ENCODE measurements at regions not wholly inside any gene's neighbourhood (a gene's known extent, or its start where the extent isn't known, plus 50 kb on each side); places are given as distances from the start of the nearest gene placed in this dataset.

DNA sequence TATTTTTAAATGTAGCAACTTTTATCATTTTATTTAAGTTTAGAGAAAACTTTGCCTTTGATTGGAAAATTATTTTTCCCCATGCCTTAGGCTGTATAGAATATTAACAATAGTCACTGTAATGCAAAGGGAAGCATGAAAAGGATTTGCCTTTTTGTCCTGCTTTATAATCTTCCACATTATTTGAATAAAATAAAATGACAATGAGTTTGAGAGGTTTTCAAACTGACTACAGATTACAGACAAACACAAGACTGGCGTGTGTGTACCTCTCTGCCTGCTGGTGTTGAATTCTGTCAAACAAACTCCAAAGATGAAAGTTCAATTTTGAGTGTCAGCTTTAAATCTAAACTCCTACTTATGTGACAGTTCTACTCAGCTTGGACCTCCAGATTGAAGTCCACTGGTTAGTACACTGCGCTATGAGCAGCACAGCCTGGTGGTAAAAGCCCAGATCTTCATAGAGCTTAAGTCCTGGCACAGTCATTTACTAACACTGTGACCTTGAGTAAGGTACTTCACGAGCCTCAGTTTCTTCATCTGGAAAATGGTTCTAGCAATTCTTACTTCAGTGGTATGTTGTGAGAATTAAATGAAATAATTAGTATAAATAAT, 98.3 kb upstream of the CPNE8 start:
- TF ChIP-seq, protein P1, sequence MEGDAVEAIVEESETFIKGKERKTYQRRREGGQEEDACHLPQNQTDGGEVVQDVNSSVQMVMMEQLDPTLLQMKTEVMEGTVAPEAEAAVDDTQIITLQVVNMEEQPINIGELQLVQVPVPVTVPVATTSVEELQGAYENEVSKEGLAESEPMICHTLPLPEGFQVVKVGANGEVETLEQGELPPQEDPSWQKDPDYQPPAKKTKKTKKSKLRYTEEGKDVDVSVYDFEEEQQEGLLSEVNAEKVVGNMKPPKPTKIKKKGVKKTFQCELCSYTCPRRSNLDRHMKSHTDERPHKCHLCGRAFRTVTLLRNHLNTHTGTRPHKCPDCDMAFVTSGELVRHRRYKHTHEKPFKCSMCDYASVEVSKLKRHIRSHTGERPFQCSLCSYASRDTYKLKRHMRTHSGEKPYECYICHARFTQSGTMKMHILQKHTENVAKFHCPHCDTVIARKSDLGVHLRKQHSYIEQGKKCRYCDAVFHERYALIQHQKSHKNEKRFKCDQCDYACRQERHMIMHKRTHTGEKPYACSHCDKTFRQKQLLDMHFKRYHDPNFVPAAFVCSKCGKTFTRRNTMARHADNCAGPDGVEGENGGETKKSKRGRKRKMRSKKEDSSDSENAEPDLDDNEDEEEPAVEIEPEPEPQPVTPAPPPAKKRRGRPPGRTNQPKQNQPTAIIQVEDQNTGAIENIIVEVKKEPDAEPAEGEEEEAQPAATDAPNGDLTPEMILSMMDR (IDR thresholded peaks at IDR 0.05; ENCODE audit: control extremely low read depth in 1 of 3, insufficient read depth in 1 of 3, low read depth in 1 of 3, low read length in 3 of 3) = no peak
- TF ChIP-seq, protein P2, sequence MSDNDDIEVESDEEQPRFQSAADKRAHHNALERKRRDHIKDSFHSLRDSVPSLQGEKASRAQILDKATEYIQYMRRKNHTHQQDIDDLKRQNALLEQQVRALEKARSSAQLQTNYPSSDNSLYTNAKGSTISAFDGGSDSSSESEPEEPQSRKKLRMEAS (IDR thresholded peaks at IDR 0.05) = no peak
- TF ChIP-seq POLR2A (IDR thresholded peaks at IDR 0.05; ENCODE audit: control extremely low read depth in 1 of 2, low read depth in 2 of 2, low read length in 2 of 2) (no peak), YY1 (IDR thresholded peaks at IDR 0.05; ENCODE audit: low read depth, low read length) (no peak), ZNF274 (IDR thresholded peaks at IDR 0.05; ENCODE audit: borderline replicate concordance, extremely low read depth, low read length) (no peak), EZH2 (IDR thresholded peaks at IDR 0.05; ENCODE audit: low read depth, low read length, severe bottlenecking) (no peak), SIRT6 (IDR thresholded peaks at IDR 0.05; ENCODE audit: low read length) (no peak), SUZ12 (IDR thresholded peaks at IDR 0.05; ENCODE audit: low read length) (no peak)
